ENCODE measurements at regions not wholly inside any gene's neighbourhood (a gene's known extent, or its start where the extent isn't known, plus 50 kb on each side); places are given as distances from the start of the nearest gene placed in this dataset.

DNA sequence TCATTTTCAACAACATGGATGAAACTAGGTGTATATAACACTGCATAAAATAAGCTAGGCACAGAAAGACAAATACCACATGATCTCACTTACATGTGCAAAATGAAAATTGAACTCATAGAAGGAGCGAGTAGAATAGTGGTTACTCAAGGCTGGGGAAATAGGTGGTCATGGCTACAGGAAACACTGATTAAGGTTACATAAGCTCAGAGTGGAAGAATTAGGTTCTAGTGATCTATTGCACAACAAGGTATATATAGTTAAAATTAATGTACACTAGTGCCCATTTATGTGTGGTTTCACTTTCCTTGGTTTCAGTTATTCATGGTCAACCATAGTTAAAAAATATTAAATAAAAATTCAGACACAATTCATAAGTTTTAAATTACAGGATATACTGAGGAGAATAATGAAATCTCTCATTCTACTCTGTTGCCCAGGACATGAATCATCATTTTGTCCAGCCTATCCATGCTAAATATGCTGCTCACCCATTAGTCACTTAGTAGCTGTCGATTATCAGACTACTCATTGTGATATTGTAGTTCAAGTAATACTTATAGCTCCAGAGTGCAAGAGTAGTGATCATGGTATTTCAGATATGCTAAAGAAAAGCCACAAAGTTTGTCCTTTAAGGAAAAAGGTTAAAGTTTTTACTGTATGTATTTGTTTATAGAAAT lies 1530.9 kb upstream of the LRRTM1 start:
- no peak for TF ChIP-seq POLR2A (IDR thresholded peaks at IDR 0.05)
- TF ChIP-seq, protein P1, sequence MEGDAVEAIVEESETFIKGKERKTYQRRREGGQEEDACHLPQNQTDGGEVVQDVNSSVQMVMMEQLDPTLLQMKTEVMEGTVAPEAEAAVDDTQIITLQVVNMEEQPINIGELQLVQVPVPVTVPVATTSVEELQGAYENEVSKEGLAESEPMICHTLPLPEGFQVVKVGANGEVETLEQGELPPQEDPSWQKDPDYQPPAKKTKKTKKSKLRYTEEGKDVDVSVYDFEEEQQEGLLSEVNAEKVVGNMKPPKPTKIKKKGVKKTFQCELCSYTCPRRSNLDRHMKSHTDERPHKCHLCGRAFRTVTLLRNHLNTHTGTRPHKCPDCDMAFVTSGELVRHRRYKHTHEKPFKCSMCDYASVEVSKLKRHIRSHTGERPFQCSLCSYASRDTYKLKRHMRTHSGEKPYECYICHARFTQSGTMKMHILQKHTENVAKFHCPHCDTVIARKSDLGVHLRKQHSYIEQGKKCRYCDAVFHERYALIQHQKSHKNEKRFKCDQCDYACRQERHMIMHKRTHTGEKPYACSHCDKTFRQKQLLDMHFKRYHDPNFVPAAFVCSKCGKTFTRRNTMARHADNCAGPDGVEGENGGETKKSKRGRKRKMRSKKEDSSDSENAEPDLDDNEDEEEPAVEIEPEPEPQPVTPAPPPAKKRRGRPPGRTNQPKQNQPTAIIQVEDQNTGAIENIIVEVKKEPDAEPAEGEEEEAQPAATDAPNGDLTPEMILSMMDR (IDR thresholded peaks at IDR 0.05): no peak
- TF ChIP-seq POLR2AphosphoS5 (IDR thresholded peaks at IDR 0.05): no peak
- TF ChIP-seq EP300 (IDR thresholded peaks at IDR 0.05): no peak

Measured in upper lobe of left lung (tissue), 4 donors.